Mesodermal cell (in vitro differentiated cells): ENCODE measurements at regions not wholly inside any gene's neighbourhood (a gene's known extent, or its start where the extent isn't known, plus 50 kb on each side); places are given as distances from the start of the nearest gene placed in this dataset.
"Not testable (repeated sequence)": the region's sequence is repeated elsewhere in the genome, so short reads cannot be mapped to it uniquely, and the experiment has no call there.

Source experiments
- H3K27ac ChIP-seq: 2 replicates; pipeline ENCODE4 v1.7.0; 2013; ENCODE audit warnings: mild to moderate bottlenecking, low read depth, low read length, moderate library complexity; ENCODE audit not compliant: severe bottlenecking
- H3K36me3 ChIP-seq: 2 replicates; pipeline ENCODE4 v1.7.1; 2013; ENCODE audit warnings: mild to moderate bottlenecking, low read length, moderate library complexity; ENCODE audit not compliant: control insufficient read depth, insufficient read depth
- H3K4me1 ChIP-seq: one replicate; pipeline ENCODE4 v1.7.1; 2013; ENCODE audit warnings: mild to moderate bottlenecking, low read length; ENCODE audit not compliant: insufficient read depth, control insufficient read depth, poor library complexity, severe bottlenecking
- H3K4me3 ChIP-seq: 2 replicates; pipeline ENCODE4 v1.7.0; 2013; ENCODE audit warnings: low read length, control low read depth, mild to moderate bottlenecking; ENCODE audit not compliant: insufficient read depth, poor library complexity, severe bottlenecking; ENCODE audit errors: extremely low read depth
- H3K9me3 ChIP-seq: 2 replicates; pipeline ENCODE4 v1.7.1; 2013; ENCODE audit warnings: mild to moderate bottlenecking, low read length, moderate library complexity; ENCODE audit not compliant: control insufficient read depth
- WGBS, 2 experiments: methylation state at CpG; one replicate each; pipeline ENCODE4 v1.1.5; 2013; ENCODE audit warnings: missing lambda C conversion rate in 2 of 2; ENCODE audit not compliant: insufficient coverage in 2 of 2; 5-methylcytosine and 5-hydroxymethylcytosine counted together

GRCh38 chr13:99078017-99078771 lies 100.3 kb upstream of the DOCK9 start:
- Histone ChIP-seq H3K4me1 (peaks cover 8% of the 10 kb centered on the region), H3K36me3 (peaks cover 11% of the 10 kb centered on the region), H3K4me3 (no peak overlapping the region), H3K9me3 (peaks cover 24% of the 10 kb centered on the region), H3K27ac (no peak overlapping the region)
- WGBS, 2 experiments = 86 to 93% methylated on average over 7 to 8 of the region's 8 CpGs

DNA sequence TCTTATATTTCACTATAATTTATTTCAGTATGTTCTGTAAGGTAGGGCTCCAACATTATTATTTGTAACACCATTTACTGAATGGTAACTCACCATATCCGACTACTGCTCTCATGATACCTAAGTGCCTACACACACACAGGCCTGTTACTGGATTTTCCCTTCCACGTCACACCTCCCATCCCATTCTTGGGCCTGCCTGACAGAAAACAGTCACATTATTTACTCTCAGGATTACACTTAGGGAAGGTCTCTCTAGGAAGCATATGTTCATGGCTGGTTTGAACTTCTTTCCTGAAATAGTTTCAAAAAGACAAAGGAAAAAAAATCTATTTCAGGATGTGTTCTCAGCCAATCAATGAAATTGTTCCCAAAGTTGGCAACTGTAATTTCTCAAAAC lies 102.3 kb upstream of the DOCK9 start:
- Histone ChIP-seq H3K27ac (no peak overlapping the region), H3K4me1 (peaks cover 10% of the 10 kb centered on the region), H3K9me3 (peaks cover 7% of the 10 kb centered on the region), H3K4me3 (no peak overlapping the region), H3K36me3 (no peaks in the 10 kb centered on the region)
- 100% methylated on average over 2 of the region's 2 CpGs; no CpG with 5 or more reads in 1 of the 2 experiments for WGBS, 2 experiments

DNA sequence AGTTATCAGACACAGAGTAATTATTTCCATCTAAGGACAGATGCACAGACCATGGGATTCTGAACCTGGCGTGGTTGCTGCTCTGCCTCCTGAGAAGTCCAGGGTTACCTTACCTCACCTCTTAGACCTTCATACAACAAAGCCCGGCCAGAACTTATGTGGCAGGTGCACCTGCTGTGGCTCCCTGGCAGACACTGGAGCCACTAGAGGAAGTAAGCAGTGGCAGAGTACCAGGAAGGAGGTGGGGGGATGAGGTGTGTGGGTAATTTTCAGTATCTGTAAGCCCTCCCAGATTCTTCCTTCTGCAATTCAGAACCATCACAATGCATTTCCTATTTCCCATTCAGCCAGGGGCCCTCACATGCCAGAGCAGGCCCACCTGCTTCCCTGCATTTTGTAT lies 106.1 kb upstream of the DOCK9 start:
- Histone ChIP-seq H3K9me3 (no peaks in the 10 kb centered on the region), H3K27ac (no peak overlapping the region), H3K36me3 (no peaks in the 10 kb centered on the region), H3K4me1 (peaks cover 7% of the 10 kb centered on the region), H3K4me3 (no peak overlapping the region)
- 82 to 100% methylated on average over 1 of the region's 2 CpGs for WGBS, 2 experiments

DNA sequence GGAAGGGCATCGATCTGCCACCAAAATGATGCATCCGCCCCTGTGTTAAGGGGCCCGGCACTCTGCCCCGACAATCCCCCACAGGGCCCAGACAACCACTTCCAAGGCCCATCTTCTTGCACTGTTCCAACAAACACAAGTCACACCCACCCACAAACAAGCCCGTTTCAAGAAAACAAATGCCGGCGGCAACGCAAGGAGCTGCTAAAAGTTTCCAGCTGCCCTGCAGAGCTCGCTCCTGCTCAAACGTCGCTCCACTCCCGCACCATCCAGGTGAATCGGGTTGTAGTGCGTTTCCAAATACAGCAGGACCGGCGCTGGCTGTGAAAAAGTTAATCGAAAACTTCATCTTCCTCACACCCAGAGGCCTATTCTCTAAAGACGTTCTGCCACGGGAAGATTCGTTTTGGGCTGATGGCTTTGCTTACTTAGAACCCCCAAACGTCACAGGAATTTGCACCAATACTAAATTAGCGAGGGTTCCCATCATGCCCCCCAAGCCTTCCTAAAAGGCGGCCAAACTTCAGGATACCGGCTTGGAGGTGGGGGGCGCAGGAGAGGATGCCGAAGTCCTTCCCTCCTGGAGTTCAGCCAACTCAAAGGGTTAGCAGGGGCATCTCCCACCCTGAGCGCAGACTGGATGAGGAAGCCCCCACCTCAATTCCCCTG lies 107.4 kb upstream of the DOCK9 start:
- Histone ChIP-seq H3K9me3 (no peaks in the 10 kb centered on the region), H3K4me1 (peaks cover 7% of the 10 kb centered on the region), H3K36me3 (no peaks in the 10 kb centered on the region), H3K4me3 (peak overlapping the region; percentile 60), H3K27ac (no peak overlapping the region)
- 13 to 14% methylated on average over 13 to 19 of the region's 27 CpGs for WGBS, 2 experiments

GRCh38 chr13:99085808-99086266 lies 108.0 kb upstream of the DOCK9 start:
- H3K27ac ChIP-seq = no peak overlapping the region
- peaks cover 7% of the 10 kb centered on the region for H3K4me1 ChIP-seq
- no peaks in the 10 kb centered on the region for H3K9me3 ChIP-seq
- peak overlapping the region; percentile 60 for H3K4me3 ChIP-seq
- WGBS, 2 experiments = 0% methylated on average over 13 to 24 of the region's 32 CpGs
- H3K36me3 ChIP-seq = no peaks in the 10 kb centered on the region

- Histone ChIP-seq H3K36me3 (no peaks in the 10 kb centered on the region), H3K27ac (no peak overlapping the region), H3K4me3 (peak overlapping the region; percentile 64), H3K4me1 (peaks cover 7% of the 10 kb centered on the region), H3K9me3 (no peaks in the 10 kb centered on the region)
- WGBS, 2 experiments = 0 to 1% methylated on average over 68 to 93 of the region's 130 CpGs
Measured at GRCh38 chr13:99086267-99087097, 108.6 kb upstream of the DOCK9 start.

GRCh38 chr13:99087098-99087953 lies 109.5 kb upstream of the DOCK9 start:
- H3K27ac ChIP-seq = no peak overlapping the region
- no peaks in the 10 kb centered on the region for H3K36me3 ChIP-seq

DNA sequence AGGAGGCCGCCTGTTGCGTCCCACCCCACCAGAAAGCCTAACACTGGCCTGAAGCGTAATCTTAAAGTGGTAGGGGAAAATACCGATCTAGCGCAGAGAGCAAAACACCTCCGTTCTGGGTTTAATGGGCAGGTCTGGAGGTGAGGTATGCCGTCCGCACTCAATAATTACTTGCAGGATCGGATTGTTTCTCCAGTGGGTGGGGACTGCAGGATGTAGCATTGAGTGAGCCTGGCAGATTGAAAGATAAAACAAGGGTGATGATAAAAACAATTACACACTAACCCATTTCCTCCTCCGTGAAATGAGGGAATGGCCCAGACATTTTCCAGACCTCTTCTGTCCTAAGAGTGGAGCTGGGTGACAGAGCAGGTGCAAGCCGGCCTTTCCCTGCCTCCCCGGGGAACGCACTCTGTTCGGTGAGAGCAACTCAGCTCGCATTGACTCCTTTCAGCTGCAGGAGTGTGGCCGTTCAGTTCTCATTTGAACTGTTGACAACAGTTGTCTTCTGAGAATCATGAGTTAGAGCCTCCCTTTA lies 110.2 kb upstream of the DOCK9 start:
- Histone ChIP-seq H3K36me3 (no peaks in the 10 kb centered on the region), H3K4me3 (peak overlapping the region; percentile 64), H3K9me3 (no peaks in the 10 kb centered on the region), H3K27ac (no peak overlapping the region), H3K4me1 (peaks cover 7% of the 10 kb centered on the region)
- whole genome bisulfite sequencing, 2 experiments = 18 to 20% methylated on average over 14 of the region's 16 CpGs

More at GRCh38 chr13:99087098-99087953, 109.5 kb upstream of the DOCK9 start:
- peak overlapping the region; percentile 64 for H3K4me3 ChIP-seq
- WGBS, 2 experiments = 0 to 1% methylated on average over 88 to 92 of the region's 92 CpGs
- peaks cover 7% of the 10 kb centered on the region for H3K4me1 ChIP-seq
- no peaks in the 10 kb centered on the region for H3K9me3 ChIP-seq

DNA sequence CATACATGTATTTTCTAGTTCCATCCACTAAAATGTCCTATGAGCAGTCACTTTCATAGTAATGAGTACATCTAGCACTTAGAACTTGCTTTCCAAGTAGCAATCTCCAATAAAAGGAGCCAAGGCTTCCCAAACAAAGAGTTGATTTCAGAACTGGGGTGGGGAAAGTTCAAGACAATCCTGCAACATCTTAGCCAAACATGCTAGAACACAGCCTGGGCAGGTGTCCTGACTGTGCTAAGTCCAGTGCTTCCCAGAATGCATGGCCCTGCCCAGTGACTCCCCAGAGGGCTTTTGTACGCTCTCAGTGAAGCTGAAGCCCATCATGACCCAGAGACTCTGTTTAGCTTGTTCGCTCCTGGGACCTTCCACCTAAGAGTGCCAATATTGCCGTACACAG lies 106.7 kb upstream of the UBAC2 start:
- Histone ChIP-seq H3K27ac (no peak overlapping the region), H3K36me3 (no peaks in the 10 kb centered on the region), H3K9me3 (no peaks in the 10 kb centered on the region), H3K4me1 (no peaks in the 10 kb centered on the region), H3K4me3 (no peak overlapping the region)
- 92 to 96% methylated on average over 1 to 2 of the region's 3 CpGs for WGBS, 2 experiments

DNA sequence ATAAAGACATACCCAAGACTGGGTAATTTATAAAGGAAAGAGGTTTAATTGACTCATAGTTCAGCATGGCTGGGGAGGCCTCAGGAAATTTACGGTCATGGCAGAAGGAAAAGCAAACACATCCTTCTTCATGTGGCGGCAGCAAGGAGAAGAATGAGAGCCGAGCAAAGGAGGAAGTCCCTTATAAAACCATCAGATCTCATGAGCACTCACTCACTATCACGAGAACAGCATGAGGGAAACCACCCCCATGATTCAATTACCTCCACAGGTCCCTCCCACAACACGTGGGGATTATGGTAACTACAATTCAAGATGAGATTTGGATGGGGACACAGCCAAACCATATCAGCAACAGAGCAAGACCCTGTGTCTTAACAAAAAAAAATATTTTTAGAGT lies 98.8 kb upstream of the UBAC2 start:
- H3K36me3 ChIP-seq, H3K4me3 ChIP-seq, H3K9me3 ChIP-seq, H3K27ac ChIP-seq, H3K4me1 ChIP-seq: not testable (repeated sequence)
- 63 to 76% methylated on average over 2 to 3 of the region's 5 CpGs for WGBS, 2 experiments
